Embryonic facial prominence (tissue), 1 donor: ENCODE measurements at regions not wholly inside any gene's neighbourhood (a gene's known extent, or its start where the extent isn't known, plus 50 kb on each side); places are given as distances from the start of the nearest gene placed in this dataset.
"Not testable (repeated sequence)": the region's sequence is repeated elsewhere in the genome, so short reads cannot be mapped to it uniquely, and the experiment has no call there.

Experiments
- DNase-seq: peaks from one replicate; pipeline ENCODE4 v3.0.0-alpha.2; 2016; ENCODE audit errors: extremely low spot score

GRCh38 chrX:499870-500364 lies 113.2 kb upstream of the PPP2R3B start:
- no peak for DNase-seq

GRCh38 chrX:500481-501010 lies 113.8 kb upstream of the PPP2R3B start:
- DNase-seq, result no peak

GRCh38 chrX:506341-506740 lies 119.6 kb upstream of the PPP2R3B start:
- no peak for DNase-seq

- DNase-seq, result no peak
These were observed 121.5 kb upstream of the PPP2R3B start for GRCh38 chrX:508163-508562.

- not testable (repeated sequence) for DNase-seq
These were observed 121.8 kb upstream of the SHOX start for GRCh38 chrX:508821-509220.

- not testable (repeated sequence) for DNase-seq
These were observed 119.5 kb upstream of the SHOX start for GRCh38 chrX:511089-511488.

GRCh38 chrX:518319-518718 lies 112.3 kb upstream of the SHOX start:
- DNase-seq, result no peak

- DNase-seq, result no peak
These were observed 110.8 kb upstream of the SHOX start for GRCh38 chrX:519741-520140.

- no peak for DNase-seq
These were observed 108.1 kb upstream of the SHOX start for GRCh38 chrX:522456-522855.

GRCh38 chrX:525134-525533 lies 105.5 kb upstream of the SHOX start:
- no peak for DNase-seq

- DNase-seq, result no peak
These were observed 104.0 kb upstream of the SHOX start for GRCh38 chrX:526295-527224.

GRCh38 chrX:530726-531610 lies 99.6 kb upstream of the SHOX start:
- DNase-seq, result no peak

GRCh38 chrX:531611-531936 lies 99.0 kb upstream of the SHOX start:
- DNase-seq, result no peak

GRCh38 chrX:534804-535203 lies 95.8 kb upstream of the SHOX start:
- no peak for DNase-seq

GRCh38 chrX:536616-537015 lies 94.0 kb upstream of the SHOX start:
- DNase-seq, result no peak

GRCh38 chrX:537151-537550 lies 93.4 kb upstream of the SHOX start:
- DNase-seq, result no peak

GRCh38 chrX:538311-538710 lies 92.3 kb upstream of the SHOX start:
- DNase-seq, result no peak

GRCh38 chrX:541006-541405 lies 89.6 kb upstream of the SHOX start:
- DNase-seq, result not testable (repeated sequence)

- no peak for DNase-seq
These were observed 88.4 kb upstream of the SHOX start for GRCh38 chrX:542179-542578.

- DNase-seq, result no peak
These were observed 85.1 kb upstream of the SHOX start for GRCh38 chrX:545452-545885.

- no peak for DNase-seq
These were observed 80.1 kb upstream of the SHOX start for GRCh38 chrX:550514-550913.

- DNase-seq, result no peak
These were observed 79.3 kb upstream of the SHOX start for GRCh38 chrX:551306-551705.
